Panc1 (cell line): ENCODE measurements at regions not wholly inside any gene's neighbourhood (a gene's known extent, or its start where the extent isn't known, plus 50 kb on each side); places are given as distances from the start of the nearest gene placed in this dataset.

Experiments used
- ATAC-seq: fragments of 200-7000 bp; cut with Tn5 transposase; 2 replicates; pipeline ENCODE4 v1.9.1; 2020; ENCODE audit warnings: mild to moderate bottlenecking, moderate library complexity
- BruUV-seq: library from RNA; stranded (reverse); fragments of 400-500 nt; replicated peaks from 2 replicates; lab custom pipeline; 2021; lab: Mats Ljungman, UMichigan
- CTCF ChIA-PET: fragments of 300-600 bp; sonication (Branson Sonifier 250); formaldehyde crosslinking; loops from one replicate; lab custom pipeline; 2022; ENCODE audit warnings: antibody characterized with exemption; lab: Charles Lee
- POLR2A ChIA-PET: fragments of 300-600 bp; sonication (Branson Sonifier 250); formaldehyde crosslinking; loops from one replicate; lab custom pipeline; 2022; ENCODE audit warnings: antibody characterized with exemption; lab: Charles Lee
- DNase-seq: peaks from one replicate; pipeline ENCODE4 v3.0.0-alpha.2; 2010; ENCODE audit warnings: low read depth, low spot score
- H3K27ac ChIP-seq: 2 replicates; pipeline ENCODE4 v1.5.1; 2011; ENCODE audit warnings: mild to moderate bottlenecking, low read length, inconsistent platforms
- H3K27me3 ChIP-seq: fragments of 200-500 bp; sonication (Bioruptor generic); 2 replicates; pipeline ENCODE4 v1.6.0; 2014; ENCODE audit warnings: low read length, inconsistent platforms; ENCODE audit not compliant: control insufficient read depth, insufficient read depth
- H3K36me3 ChIP-seq: fragments of 200-500 bp; sonication (Bioruptor generic); 2 replicates; pipeline ENCODE4 v1.5.1; 2014; ENCODE audit warnings: inconsistent platforms, mild to moderate bottlenecking, low read length, moderate library complexity; ENCODE audit not compliant: control insufficient read depth, insufficient read depth
- H3K4me1 ChIP-seq: 2 replicates; pipeline ENCODE4 v1.5.1; 2011; ENCODE audit warnings: inconsistent platforms, mild to moderate bottlenecking, low read length, moderate library complexity; ENCODE audit not compliant: control insufficient read depth, insufficient read depth
- H3K4me3 ChIP-seq, 2 experiments: 2 replicates each; pipeline ENCODE4 v1.5.1; 2011 to 2012; ENCODE audit warnings: low read depth in 2 of 2, low read length in 2 of 2, mild to moderate bottlenecking in 2 of 2, inconsistent platforms in 1 of 2, moderate library complexity in 1 of 2
- H3K9me3 ChIP-seq: fragments of 200-500 bp; sonication (Bioruptor generic); 2 replicates; pipeline ENCODE4 v1.5.1; 2014; ENCODE audit warnings: low read depth, mild to moderate bottlenecking, inconsistent platforms, low read length, moderate library complexity; ENCODE audit not compliant: control insufficient read depth, insufficient read depth
- POLR2AphosphoS5 ChIP-seq: IDR thresholded peaks from 2 replicates; pipeline ENCODE4 v1.6.1; 2012; ENCODE audit warnings: mild to moderate bottlenecking, low read depth, low read length, moderate library complexity
- SIN3A ChIP-seq: IDR thresholded peaks from 2 replicates; pipeline ENCODE4 v1.6.1; 2012; ENCODE audit warnings: low read depth, mild to moderate bottlenecking, low read length, moderate library complexity, borderline replicate concordance; ENCODE audit not compliant: insufficient read depth
- TCF7L2 ChIP-seq: IDR thresholded peaks from 2 replicates; pipeline ENCODE4 v1.6.1; 2011; ENCODE audit warnings: mild to moderate bottlenecking, low read depth, low read length, inconsistent platforms
- in situ Hi-C: cut with HindIII; loops from 2 replicates; pipeline ENCODE4 v1.10.0; 2016; ENCODE audit warnings: low sequenced_read_pairs, low pct_unique_long_range_greater_than_20kb
- intact Hi-C: fragments of 100-400 bp; cut with micrococcal nuclease; formaldehyde crosslinking; loops from one replicate; pipeline ENCODE4 v1.10.0; 2022; ENCODE audit not compliant: unreplicated experiment
- TF ChIP-seq, protein P1 (sequence below): fragments of 450-650 bp; IDR thresholded peaks from 2 replicates; pipeline ENCODE4 v1.5.1; 2017; ENCODE audit warnings: mild to moderate bottlenecking
- TF ChIP-seq, protein P2 (sequence below), 2 experiments: IDR thresholded peaks; 2 replicates each; pipeline ENCODE4 v1.6.1; 2011 to 2012; ENCODE audit warnings: low read depth in 2 of 2, control low read depth in 1 of 2, low read length in 1 of 2, mild to moderate bottlenecking in 1 of 2, moderate library complexity in 1 of 2; ENCODE audit not compliant: insufficient read depth in 1 of 2

GRCh38 chr5:20574576-20574975 lies 586.6 kb upstream of the CDH18 start:
- H3K9me3 ChIP-seq = no peaks in the 10 kb centered on the region
- peaks cover 2% of the 10 kb centered on the region; the same call in 1 of the 2 replicates for H3K4me1 ChIP-seq
- DNase-seq (no peak), ATAC-seq (no peak)
- ChIA-PET POLR2A (interaction anchor here (0.7 kb wide), 1 partner anchor 10 kb away, joined by 7 read pairs; no protein-coding TSS in a partner anchor), CTCF (interaction anchor here (0.7 kb wide), 1 partner anchor 398 kb away, joined by 8 read pairs; no protein-coding TSS in a partner anchor)
- intact Hi-C loops (no loop called here), in situ Hi-C loops (no loop called here)
- H3K27ac ChIP-seq = no peak overlapping the region
- H3K4me3 ChIP-seq = no peak overlapping the region
- no peaks in the 10 kb centered on the region for H3K36me3 ChIP-seq
- BruUV-seq = no TSS peak
- TF ChIP-seq POLR2AphosphoS5 = no peak
- TF ChIP-seq, protein P1, sequence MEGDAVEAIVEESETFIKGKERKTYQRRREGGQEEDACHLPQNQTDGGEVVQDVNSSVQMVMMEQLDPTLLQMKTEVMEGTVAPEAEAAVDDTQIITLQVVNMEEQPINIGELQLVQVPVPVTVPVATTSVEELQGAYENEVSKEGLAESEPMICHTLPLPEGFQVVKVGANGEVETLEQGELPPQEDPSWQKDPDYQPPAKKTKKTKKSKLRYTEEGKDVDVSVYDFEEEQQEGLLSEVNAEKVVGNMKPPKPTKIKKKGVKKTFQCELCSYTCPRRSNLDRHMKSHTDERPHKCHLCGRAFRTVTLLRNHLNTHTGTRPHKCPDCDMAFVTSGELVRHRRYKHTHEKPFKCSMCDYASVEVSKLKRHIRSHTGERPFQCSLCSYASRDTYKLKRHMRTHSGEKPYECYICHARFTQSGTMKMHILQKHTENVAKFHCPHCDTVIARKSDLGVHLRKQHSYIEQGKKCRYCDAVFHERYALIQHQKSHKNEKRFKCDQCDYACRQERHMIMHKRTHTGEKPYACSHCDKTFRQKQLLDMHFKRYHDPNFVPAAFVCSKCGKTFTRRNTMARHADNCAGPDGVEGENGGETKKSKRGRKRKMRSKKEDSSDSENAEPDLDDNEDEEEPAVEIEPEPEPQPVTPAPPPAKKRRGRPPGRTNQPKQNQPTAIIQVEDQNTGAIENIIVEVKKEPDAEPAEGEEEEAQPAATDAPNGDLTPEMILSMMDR = no peak
- no peak for TF ChIP-seq SIN3A
- TF ChIP-seq, protein P2, sequence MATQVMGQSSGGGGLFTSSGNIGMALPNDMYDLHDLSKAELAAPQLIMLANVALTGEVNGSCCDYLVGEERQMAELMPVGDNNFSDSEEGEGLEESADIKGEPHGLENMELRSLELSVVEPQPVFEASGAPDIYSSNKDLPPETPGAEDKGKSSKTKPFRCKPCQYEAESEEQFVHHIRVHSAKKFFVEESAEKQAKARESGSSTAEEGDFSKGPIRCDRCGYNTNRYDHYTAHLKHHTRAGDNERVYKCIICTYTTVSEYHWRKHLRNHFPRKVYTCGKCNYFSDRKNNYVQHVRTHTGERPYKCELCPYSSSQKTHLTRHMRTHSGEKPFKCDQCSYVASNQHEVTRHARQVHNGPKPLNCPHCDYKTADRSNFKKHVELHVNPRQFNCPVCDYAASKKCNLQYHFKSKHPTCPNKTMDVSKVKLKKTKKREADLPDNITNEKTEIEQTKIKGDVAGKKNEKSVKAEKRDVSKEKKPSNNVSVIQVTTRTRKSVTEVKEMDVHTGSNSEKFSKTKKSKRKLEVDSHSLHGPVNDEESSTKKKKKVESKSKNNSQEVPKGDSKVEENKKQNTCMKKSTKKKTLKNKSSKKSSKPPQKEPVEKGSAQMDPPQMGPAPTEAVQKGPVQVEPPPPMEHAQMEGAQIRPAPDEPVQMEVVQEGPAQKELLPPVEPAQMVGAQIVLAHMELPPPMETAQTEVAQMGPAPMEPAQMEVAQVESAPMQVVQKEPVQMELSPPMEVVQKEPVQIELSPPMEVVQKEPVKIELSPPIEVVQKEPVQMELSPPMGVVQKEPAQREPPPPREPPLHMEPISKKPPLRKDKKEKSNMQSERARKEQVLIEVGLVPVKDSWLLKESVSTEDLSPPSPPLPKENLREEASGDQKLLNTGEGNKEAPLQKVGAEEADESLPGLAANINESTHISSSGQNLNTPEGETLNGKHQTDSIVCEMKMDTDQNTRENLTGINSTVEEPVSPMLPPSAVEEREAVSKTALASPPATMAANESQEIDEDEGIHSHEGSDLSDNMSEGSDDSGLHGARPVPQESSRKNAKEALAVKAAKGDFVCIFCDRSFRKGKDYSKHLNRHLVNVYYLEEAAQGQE (IDR thresholded peaks at IDR 0.05; ENCODE audit: insufficient read depth in 1 of 2, low read depth in 2 of 2, low read length in 1 of 2) = no peak
- no peak for TF ChIP-seq TCF7L2
- no peaks in the 10 kb centered on the region for H3K27me3 ChIP-seq

DNA sequence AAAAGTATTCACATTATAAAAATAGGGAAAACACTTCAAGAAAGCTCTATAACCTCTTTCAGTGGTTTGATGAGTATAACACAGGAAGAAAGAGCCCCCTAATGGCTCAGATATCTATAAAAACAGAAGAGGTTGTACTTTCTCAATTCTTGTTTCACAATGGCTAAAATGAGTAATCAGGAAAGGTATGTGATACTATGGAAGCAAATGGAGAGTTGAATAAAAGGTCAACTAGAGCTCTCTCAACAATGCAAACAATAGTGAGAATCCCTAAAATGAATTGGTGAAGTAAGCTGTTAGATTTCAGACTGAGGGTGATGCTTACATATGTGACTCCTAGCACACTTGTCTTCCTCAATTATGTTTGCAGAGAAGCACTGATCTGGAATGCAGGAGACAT lies 584.6 kb upstream of the CDH18 start:
- BruUV-seq = no TSS peak
- DNase-seq (peak; percentile 56), ATAC-seq (0 out of 2 replicates have a peak, but pooled peaks have one; percentile 63)
- Histone ChIP-seq H3K36me3 (no peaks in the 10 kb centered on the region), H3K27me3 (no peaks in the 10 kb centered on the region), H3K27ac (no peak overlapping the region), H3K4me3 (no peak overlapping the region), H3K4me1 (peaks cover 2% of the 10 kb centered on the region; the same call in 1 of the 2 replicates), H3K9me3 (no peaks in the 10 kb centered on the region)
- in situ Hi-C loops (no loop called here), intact Hi-C loops (no loop called here)
- TF ChIP-seq, protein P2 (IDR thresholded peaks at IDR 0.05; ENCODE audit: insufficient read depth in 1 of 2, low read depth in 2 of 2, low read length in 1 of 2) = no peak
- no peak for TF ChIP-seq POLR2AphosphoS5
- TF ChIP-seq TCF7L2 = no peak
- TF ChIP-seq, protein P1 = no peak; the same call in 1 of the 2 replicates
- TF ChIP-seq SIN3A = no peak
- ChIA-PET CTCF (no interaction called here), POLR2A (no interaction called here)
